ENCODE measurements at regions not wholly inside any gene's neighbourhood (a gene's known extent, or its start where the extent isn't known, plus 50 kb on each side); places are given as distances from the start of the nearest gene placed in this dataset.

- Histone ChIP-seq H3K4me2 (ENCODE audit: insufficient read depth, low read length) (no peak overlapping the region), H3K27ac (ENCODE audit: insufficient read depth, low read depth, low read length) (no peak overlapping the region), H3K4me1 (ENCODE audit: control insufficient read depth, extremely low read depth, insufficient read depth, low read length) (no peaks in the 10 kb centered on the region), H3K9me3 (replicated peaks; ENCODE audit: control insufficient read depth, insufficient read depth, low read length) (peaks cover 2% of the 10 kb centered on the region), H2AFZ (ENCODE audit: low read depth, low read length) (no peak overlapping the region), H4K20me1 (replicated peaks; ENCODE audit: control insufficient read depth, extremely low read depth, insufficient read depth, low read length) (no peaks in the 10 kb centered on the region), H3K9me1 (replicated peaks; ENCODE audit: control insufficient read depth, extremely low read depth, insufficient read depth, low read length) (no peaks in the 10 kb centered on the region), H3K27me3 (ENCODE audit: control insufficient read depth in 2 of 2, insufficient read depth in 2 of 2, low read length in 2 of 2) (no peaks in the 10 kb centered on the region), H3K36me3 (ENCODE audit: control insufficient read depth in 2 of 2, extremely low read depth in 1 of 2, insufficient read depth in 2 of 2, low read length in 2 of 2) (no peaks in the 10 kb centered on the region), H3K9ac (replicated peaks; ENCODE audit: extremely low read depth, insufficient read depth, low read length) (no peak overlapping the region), H3K4me3 (replicated peaks in 1 of 3; ENCODE audit: insufficient read depth in 1 of 3, low read depth in 1 of 3, low read length in 3 of 3) (no peak overlapping the region), H3K79me2 (ENCODE audit: control insufficient read depth, insufficient read depth, low read length) (no peaks in the 10 kb centered on the region)
- intact Hi-C loops (cut with micrococcal nuclease) (no loop called here), dilution Hi-C loops (cut with MboI; ENCODE audit: extremely low pct_ligation_motif_present, low sequenced_read_pairs) (no loop called here)
- FAIRE-seq (no peak), DNase-seq (ENCODE audit: low read depth, low spot score) (no peak)
- BruUV-seq (replicated peaks): no TSS peak
- ChIA-PET CTCF (no interaction called here), POLR2A (no interaction called here)
- TF ChIP-seq POLR2AphosphoS5 (IDR thresholded peaks at IDR 0.05; ENCODE audit: insufficient read depth, low read depth, low read length): no peak
- TF ChIP-seq CTCF (IDR thresholded peaks at IDR 0.05; ENCODE audit: extremely low read depth in 1 of 2, insufficient read depth in 1 of 2, low read depth in 1 of 2, low read length in 2 of 2): no peak
- no peak for TF ChIP-seq EZH2 (IDR thresholded peaks at IDR 0.05; ENCODE audit: borderline replicate concordance, low read depth, low read length, severe bottlenecking)
- no peak for TF ChIP-seq POLR2A (IDR thresholded peaks at IDR 0.05; ENCODE audit: low read depth, low read length)
- no peak for TF ChIP-seq MAX (IDR thresholded peaks at IDR 0.05; ENCODE audit: insufficient read depth, insufficient read length)
Measured at GRCh38 chr11:81218440-81218839, 1515.2 kb downstream of the FAM181B start.

GRCh38 chr11:81211050-81211449 lies 1522.6 kb downstream of the FAM181B start:
- Histone ChIP-seq H3K9ac (replicated peaks; ENCODE audit: extremely low read depth, insufficient read depth, low read length) (no peak overlapping the region), H3K4me3 (replicated peaks in 1 of 3; ENCODE audit: insufficient read depth in 1 of 3, low read depth in 1 of 3, low read length in 3 of 3) (no peak overlapping the region), H3K27ac (ENCODE audit: insufficient read depth, low read depth, low read length) (no peak overlapping the region), H3K4me2 (ENCODE audit: insufficient read depth, low read length) (no peak overlapping the region), H3K27me3 (ENCODE audit: control insufficient read depth in 2 of 2, insufficient read depth in 2 of 2, low read length in 2 of 2) (no peaks in the 10 kb centered on the region), H3K9me3 (replicated peaks; ENCODE audit: control insufficient read depth, insufficient read depth, low read length) (peaks cover 2% of the 10 kb centered on the region), H3K36me3 (ENCODE audit: control insufficient read depth in 2 of 2, extremely low read depth in 1 of 2, insufficient read depth in 2 of 2, low read length in 2 of 2) (no peaks in the 10 kb centered on the region), H2AFZ (ENCODE audit: low read depth, low read length) (no peak overlapping the region), H3K9me1 (replicated peaks; ENCODE audit: control insufficient read depth, extremely low read depth, insufficient read depth, low read length) (no peaks in the 10 kb centered on the region), H4K20me1 (replicated peaks; ENCODE audit: control insufficient read depth, extremely low read depth, insufficient read depth, low read length) (no peaks in the 10 kb centered on the region), H3K79me2 (ENCODE audit: control insufficient read depth, insufficient read depth, low read length) (no peaks in the 10 kb centered on the region), H3K4me1 (ENCODE audit: control insufficient read depth, extremely low read depth, insufficient read depth, low read length) (no peaks in the 10 kb centered on the region)
- ChIA-PET POLR2A (no interaction called here), CTCF (no interaction called here)
- no TSS peak for BruUV-seq (replicated peaks)
- dilution Hi-C loops (cut with MboI; ENCODE audit: extremely low pct_ligation_motif_present, low sequenced_read_pairs) (no loop called here), intact Hi-C loops (cut with micrococcal nuclease) (loop anchor here (5.0 kb wide), 1 partner anchor 1189 kb away; no protein-coding TSS in a partner anchor)
- no peak for TF ChIP-seq POLR2AphosphoS5 (IDR thresholded peaks at IDR 0.05; ENCODE audit: insufficient read depth, low read depth, low read length)
- TF ChIP-seq MYC (IDR thresholded peaks at IDR 0.05; ENCODE audit: low read depth, low read length): no peak
- no peak for TF ChIP-seq FOS (IDR thresholded peaks at IDR 0.05; ENCODE audit: borderline replicate concordance, insufficient read depth, low read length)
- no peak for TF ChIP-seq JUN (IDR thresholded peaks at IDR 0.05; ENCODE audit: borderline replicate concordance, insufficient read depth, insufficient read length, low read depth)
- no peak for TF ChIP-seq CTCF (IDR thresholded peaks at IDR 0.05; ENCODE audit: extremely low read depth in 1 of 2, insufficient read depth in 1 of 2, low read depth in 1 of 2, low read length in 2 of 2)
- TF ChIP-seq POLR2A (IDR thresholded peaks at IDR 0.05; ENCODE audit: low read depth, low read length): no peak
- TF ChIP-seq MAX (IDR thresholded peaks at IDR 0.05; ENCODE audit: insufficient read depth, insufficient read length): no peak
- TF ChIP-seq EZH2 (IDR thresholded peaks at IDR 0.05; ENCODE audit: borderline replicate concordance, low read depth, low read length, severe bottlenecking): no peak
- no peak for TF ChIP-seq GATA2 (IDR thresholded peaks at IDR 0.05; ENCODE audit: insufficient read depth, insufficient read length, low read depth, low read length)
- FAIRE-seq (no peak), DNase-seq (ENCODE audit: low read depth, low spot score) (no peak)
